Thoracic aorta (tissue), 2 donors: ENCODE measurements at regions not wholly inside any gene's neighbourhood (a gene's known extent, or its start where the extent isn't known, plus 50 kb on each side); places are given as distances from the start of the nearest gene placed in this dataset.

Source experiments
- ATAC-seq: fragments of 150-250 bp; one replicate; pipeline ENCODE4 v1.8.0; 2017; ENCODE audit warnings: low read depth; ENCODE audit not compliant: insufficient number of reproducible peaks, low FRiP score
- DNase-seq: peaks from one replicate; pipeline ENCODE4 v3.0.0-alpha.2; 2020; ENCODE audit warnings: low spot score
- H3K27ac ChIP-seq, 2 donors: fragments of 200-600 bp; sonication (generic); 1 replicate in 1 of 2; 2 replicates in 1 of 2; pipeline ENCODE4 v1.5.1; 2016; ENCODE audit warnings: mild to moderate bottlenecking in 2 of 2, moderate library complexity in 2 of 2
- H3K27me3 ChIP-seq: fragments of 200-600 bp; sonication (generic); replicated peaks from 2 replicates; pipeline ENCODE4 v1.6.0; 2016; ENCODE audit warnings: mild to moderate bottlenecking; ENCODE audit not compliant: insufficient read depth
- H3K36me3 ChIP-seq: fragments of 200-600 bp; sonication (generic); one replicate; pipeline ENCODE4 v1.5.1; 2016
- H3K4me1 ChIP-seq, 2 donors: fragments of 200-600 bp; sonication (generic); 1 replicate in 1 of 2; 2 replicates in 1 of 2; pipeline versions ENCODE4 v1.5.1 to v1.6.0; 2016; ENCODE audit warnings: low read depth in 2 of 2, mild to moderate bottlenecking in 1 of 2; ENCODE audit not compliant: control insufficient read depth in 1 of 2
- H3K4me3 ChIP-seq: fragments of 200-600 bp; sonication (generic); 2 replicates; pipeline ENCODE4 v1.5.1; 2016; ENCODE audit warnings: mild to moderate bottlenecking
- H3K9me3 ChIP-seq: fragments of 200-600 bp; sonication (generic); 2 replicates; pipeline ENCODE4 v1.5.1; 2016
- CTCF ChIP-seq: fragments of 200-600 bp; sonication (generic); IDR thresholded peaks from one replicate; pipeline ENCODE4 v1.5.1; 2019; ENCODE audit warnings: antibody characterized with exemption

GRCh38 chr6:108742041-108742440 lies 106.2 kb upstream of the ARMC2 start:
- DNase-seq (no peak), ATAC-seq (no peak)
- peaks cover 50 to 81% of the 10 kb centered on the region in 2 donors for H3K4me1 ChIP-seq
- no peaks in the 10 kb centered on the region for H3K9me3 ChIP-seq
- no peak overlapping the region for H3K4me3 ChIP-seq
- H3K27ac ChIP-seq: peak overlapping the region; percentile 13 to 49
- no peaks in the 10 kb centered on the region for H3K27me3 ChIP-seq
- no peaks in the 10 kb centered on the region for H3K36me3 ChIP-seq
- TF ChIP-seq CTCF: no peak

- Histone ChIP-seq H3K9me3 (no peaks in the 10 kb centered on the region), H3K27ac (peak overlapping the region; percentile 40 to 77), H3K36me3 (no peaks in the 10 kb centered on the region), H3K27me3 (no peaks in the 10 kb centered on the region), H3K4me3 (peak overlapping the region; percentile 26), H3K4me1 (peaks cover 38 to 59% of the 10 kb centered on the region in 2 donors)
- DNase-seq: no peak
- TF ChIP-seq CTCF: no peak
- no peak for ATAC-seq
These were observed 103.8 kb upstream of the ARMC2 start for GRCh38 chr6:108744244-108744972.

GRCh38 chr6:108744996-108745395 lies 103.2 kb upstream of the ARMC2 start:
- H3K4me1 ChIP-seq: peaks cover 33 to 53% of the 10 kb centered on the region in 2 donors
- H3K9me3 ChIP-seq: no peaks in the 10 kb centered on the region
- H3K27ac ChIP-seq: peak overlapping the region; percentile 40 to 77
- no peak for TF ChIP-seq CTCF
- H3K27me3 ChIP-seq: no peaks in the 10 kb centered on the region
- ATAC-seq (no peak), DNase-seq (no peak)
- peak overlapping the region; percentile 26 for H3K4me3 ChIP-seq
- no peaks in the 10 kb centered on the region for H3K36me3 ChIP-seq

- Histone ChIP-seq H3K36me3 (no peaks in the 10 kb centered on the region), H3K27me3 (no peaks in the 10 kb centered on the region), H3K27ac (no peak overlapping the region), H3K9me3 (no peaks in the 10 kb centered on the region), H3K4me1 (peaks cover 27 to 45% of the 10 kb centered on the region in 2 donors), H3K4me3 (no peak overlapping the region)
- DNase-seq: no peak
- TF ChIP-seq CTCF: no peak
- ATAC-seq: no peak
These were observed 102.4 kb upstream of the ARMC2 start for GRCh38 chr6:108745664-108746336.

- peaks cover 22 to 40% of the 10 kb centered on the region in 2 donors for H3K4me1 ChIP-seq
- TF ChIP-seq CTCF: no peak
- H3K27me3 ChIP-seq: no peaks in the 10 kb centered on the region
- DNase-seq (no peak), ATAC-seq (no peak)
- H3K9me3 ChIP-seq: no peaks in the 10 kb centered on the region
- no peaks in the 10 kb centered on the region for H3K36me3 ChIP-seq
- H3K27ac ChIP-seq: no peak overlapping the region
- no peak overlapping the region for H3K4me3 ChIP-seq
These were observed 101.9 kb upstream of the ARMC2 start for GRCh38 chr6:108746366-108746765.
